Activated CD4-positive, alpha-beta T cell treated with anti-CD3 and anti-CD28 coated beads for 24 hours (primary cell): ENCODE measurements at regions not wholly inside any gene's neighbourhood (a gene's known extent, or its start where the extent isn't known, plus 50 kb on each side); places are given as distances from the start of the nearest gene placed in this dataset.
"Not testable (repeated sequence)": the region's sequence is repeated elsewhere in the genome, so short reads cannot be mapped to it uniquely, and the experiment has no call there.

ENCODE experiments used
- DNase-seq, 2 donors: peaks; one replicate each; pipeline ENCODE4 v3.0.0-alpha.2; 2020; ENCODE audit warnings: low read depth in 2 of 2

DNA sequence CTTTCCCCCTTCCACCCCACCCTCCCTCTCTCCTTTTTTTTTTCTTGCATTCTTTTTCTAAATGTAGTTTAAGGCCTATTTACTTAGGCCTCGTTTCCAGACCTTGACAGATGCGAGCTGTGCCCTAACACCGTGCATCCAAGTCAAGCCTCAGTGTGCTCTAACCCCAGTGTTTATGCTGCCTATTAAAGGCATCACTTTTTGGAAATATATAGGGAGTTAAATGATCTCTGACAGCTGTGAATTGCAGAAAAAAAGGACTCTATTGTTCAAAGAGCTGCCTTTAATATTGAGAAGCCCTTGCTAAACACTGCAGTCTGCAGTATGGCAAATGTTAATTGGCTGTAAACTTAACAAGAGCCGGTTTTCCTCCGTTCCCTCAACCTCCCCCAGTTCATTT is 270.4 kb upstream of the TUT7 start:
- no peak for DNase-seq

DNA sequence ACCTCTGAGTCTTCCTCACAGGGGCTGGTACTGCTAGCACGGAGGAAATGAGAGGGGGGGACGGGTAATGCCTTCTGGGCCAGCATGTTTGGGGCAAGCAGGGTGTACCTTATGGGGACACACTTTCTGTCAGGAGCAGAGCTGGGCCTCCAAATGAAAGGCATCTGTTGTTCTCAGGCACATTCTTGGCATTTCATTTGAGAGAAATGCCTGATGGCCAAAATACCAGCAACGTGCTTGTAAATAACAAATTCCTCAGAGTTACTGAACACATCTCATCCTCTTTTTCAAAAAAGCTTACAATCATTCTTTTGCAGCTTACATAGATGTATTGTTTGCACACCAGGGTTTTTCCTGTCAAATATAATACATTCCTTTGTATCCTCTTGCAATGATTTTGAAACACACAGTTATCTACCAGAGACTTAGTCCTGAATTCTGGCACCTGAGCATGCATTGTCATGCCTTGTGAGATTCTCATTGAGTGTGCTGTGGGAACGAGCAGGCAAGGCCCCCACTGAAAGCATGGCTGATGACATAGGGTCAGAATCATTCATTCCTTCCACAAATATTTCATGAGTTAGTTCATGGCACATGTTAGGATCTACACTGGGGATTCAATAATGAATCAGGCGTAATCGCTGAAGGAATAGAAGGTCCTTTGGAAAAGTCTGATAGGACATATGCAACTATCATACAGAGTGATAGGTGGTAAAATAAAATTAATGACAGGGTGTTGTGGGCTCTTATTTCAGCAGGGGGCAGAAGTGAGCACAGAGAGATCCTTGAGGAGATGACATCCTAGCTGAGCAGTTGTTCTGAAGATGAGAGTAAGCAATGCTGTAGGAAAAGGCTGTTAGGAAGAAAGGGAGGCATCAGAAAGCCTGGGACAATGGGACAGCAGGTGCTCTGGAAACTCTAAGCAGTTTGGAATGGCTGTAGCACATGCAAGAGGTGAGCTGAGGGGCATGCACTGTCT is 260.9 kb upstream of the TUT7 start:
- DNase-seq = no peak

GRCh38 chr9:86613943-86614342 is 259.7 kb upstream of the TUT7 start:
- no peak for DNase-seq

DNA sequence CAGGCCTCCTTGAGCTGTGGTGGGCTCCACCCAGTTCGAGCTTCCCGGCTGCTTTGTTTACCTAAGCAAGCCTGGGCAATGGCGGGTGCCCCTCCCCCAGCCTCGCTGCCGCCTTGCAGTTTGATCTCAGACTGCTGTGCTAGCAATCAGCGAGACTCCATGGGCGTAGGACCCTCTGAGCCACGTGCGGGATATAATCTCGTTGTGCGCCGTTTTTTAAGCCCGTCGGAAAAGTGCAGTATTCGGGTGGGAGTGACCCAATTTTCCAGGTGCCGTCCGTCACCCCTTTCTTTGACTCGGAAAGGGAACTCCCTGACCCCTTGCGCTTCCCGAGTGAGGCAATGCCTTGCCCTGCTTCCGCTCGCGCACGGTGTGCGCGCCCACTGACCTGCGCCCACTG is 257.3 kb upstream of the TUT7 start:
- DNase-seq = not testable (repeated sequence)

DNA sequence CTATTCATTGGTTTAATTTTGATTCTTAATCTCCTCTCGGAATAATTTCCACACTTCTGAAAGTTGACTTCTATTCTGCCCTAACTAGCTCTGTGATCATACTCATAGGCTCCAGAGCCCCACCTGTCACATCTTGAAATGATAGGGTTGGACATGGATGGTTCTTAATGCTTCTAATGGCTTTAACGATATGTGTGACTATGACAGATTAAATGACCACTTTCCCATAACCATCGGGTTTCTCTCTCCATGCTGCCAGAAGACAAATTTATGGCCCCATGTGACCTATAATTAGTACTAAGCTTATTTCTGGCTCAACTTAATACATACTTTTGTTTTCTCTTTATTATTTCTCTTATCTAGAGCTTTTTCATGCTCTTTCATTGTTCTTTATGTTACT is 251.1 kb upstream of the TUT7 start:
- DNase-seq = no peak

DNA sequence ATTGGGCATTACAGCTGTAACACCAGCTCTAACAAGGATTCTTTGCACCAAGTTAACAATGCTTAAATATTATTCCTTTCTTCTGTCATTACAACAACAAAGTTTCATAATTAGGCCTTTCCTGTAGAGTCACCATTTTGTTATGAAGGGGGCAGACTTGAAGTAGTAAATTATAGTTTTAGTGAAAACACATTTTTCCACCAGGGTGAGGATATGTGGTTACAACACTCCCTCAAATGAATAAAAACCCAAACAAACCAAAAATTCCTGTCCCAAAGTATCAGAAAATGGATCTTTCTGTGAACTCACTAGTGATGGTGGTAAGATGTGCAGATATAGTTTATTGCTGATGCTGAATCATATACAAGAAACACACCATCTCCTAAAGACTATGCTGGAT is 250.5 kb upstream of the TUT7 start:
- no peak for DNase-seq

- no peak for DNase-seq
Measured at GRCh38 chr9:86602715-86603114, 248.5 kb upstream of the TUT7 start.

DNA sequence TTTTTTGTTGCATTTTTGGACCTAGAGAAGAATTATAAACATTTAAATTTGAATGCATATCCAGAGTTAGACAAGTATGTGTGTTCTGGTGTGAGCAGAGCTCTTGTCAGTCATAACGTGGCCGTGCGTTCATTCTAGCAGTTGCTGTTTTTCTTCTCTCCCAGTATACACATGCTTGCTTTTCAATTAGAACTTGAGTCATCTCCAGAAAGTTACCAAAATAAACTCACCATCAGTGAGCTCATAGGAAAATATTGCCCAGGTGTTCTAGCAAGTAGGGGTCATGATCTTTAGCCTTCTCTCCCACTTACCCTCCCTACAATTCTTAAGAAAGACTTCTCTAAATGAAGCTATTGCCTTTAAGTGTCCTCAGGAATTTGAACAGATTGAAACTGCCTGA is 247.5 kb upstream of the TUT7 start:
- DNase-seq = no peak

GRCh38 chr9:86600977-86601376 is 246.8 kb upstream of the TUT7 start:
- DNase-seq = no peak

DNA sequence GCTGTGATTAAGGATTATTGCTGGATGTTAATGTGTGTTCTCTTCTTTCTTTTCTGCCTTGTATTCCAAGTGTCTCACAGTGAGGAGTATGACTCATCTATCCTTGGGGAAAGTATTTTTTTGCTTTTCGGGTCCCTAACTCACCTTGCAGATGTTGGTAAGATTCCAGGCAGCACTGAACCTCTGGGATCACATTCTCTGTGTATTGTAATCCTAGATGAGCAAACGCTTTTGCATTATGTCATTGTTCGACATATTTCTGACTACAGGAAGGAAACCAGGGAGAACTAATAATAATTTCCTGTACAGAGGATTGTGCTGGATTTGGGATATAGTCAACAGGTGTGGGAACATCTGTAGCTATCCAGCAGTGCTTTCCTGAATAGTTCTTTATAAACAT is 246.1 kb upstream of the TUT7 start:
- no peak for DNase-seq

DNA sequence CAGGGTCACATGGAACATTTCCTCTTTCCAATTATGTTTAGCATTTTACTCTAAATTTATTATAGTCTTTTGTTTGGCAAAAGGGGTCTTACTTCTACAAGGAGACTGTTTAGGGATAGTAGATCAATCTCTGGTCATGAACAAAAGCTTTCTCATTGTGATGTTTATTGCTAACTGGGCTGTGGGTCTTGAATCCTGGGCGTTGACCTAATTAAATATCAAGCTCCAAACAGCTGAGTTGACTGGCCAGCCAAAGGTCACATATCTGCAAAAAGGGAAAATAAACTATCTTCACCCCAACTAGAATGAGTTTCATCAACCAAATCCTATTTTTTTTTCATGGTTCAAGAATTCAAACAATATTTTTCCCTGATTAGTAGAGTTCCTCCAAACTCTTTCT is 245.4 kb upstream of the TUT7 start:
- no peak for DNase-seq

DNA sequence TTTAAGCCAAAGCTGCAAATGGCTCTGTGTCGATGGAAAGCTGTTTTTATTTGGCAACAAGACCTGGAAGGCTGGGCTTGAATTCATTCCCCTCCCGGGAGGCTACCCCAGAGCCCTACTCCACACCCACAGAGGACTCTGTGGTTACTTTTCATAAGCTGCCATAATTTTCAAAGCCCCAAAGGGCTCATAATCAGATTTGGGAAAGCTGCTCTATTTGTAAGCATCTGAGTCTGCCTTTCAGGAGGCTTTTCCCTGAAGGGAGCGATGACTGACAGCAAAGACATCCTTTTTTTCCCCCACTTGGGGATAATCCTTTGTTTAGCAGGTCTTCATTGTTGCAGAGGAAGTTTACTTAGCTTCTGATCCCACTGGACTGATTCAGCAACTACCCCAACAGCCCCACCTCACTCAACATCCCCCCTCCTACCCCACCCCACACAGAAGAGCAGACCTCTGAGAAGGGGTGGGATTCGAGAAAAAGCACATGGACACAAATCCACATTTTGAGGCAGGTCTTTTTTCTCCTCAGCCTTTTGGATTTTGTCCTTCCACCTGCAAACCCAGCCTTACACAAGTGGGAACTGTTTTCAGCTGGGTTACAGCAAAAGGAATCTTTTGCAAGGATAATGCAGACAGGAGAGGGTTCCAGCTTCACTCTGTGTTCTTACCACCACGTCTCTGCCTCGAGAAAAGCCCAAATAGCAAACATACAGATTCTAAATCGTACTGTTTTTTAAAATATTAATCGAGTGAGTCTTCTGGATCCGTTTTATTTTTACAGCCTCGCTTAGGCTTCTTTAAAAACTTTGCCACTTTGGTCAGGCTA is 244.4 kb upstream of the TUT7 start:
- DNase-seq = no peak

- no peak for DNase-seq
Measured at GRCh38 chr9:86594724-86595123, 240.5 kb upstream of the TUT7 start.

GRCh38 chr9:86591472-86591871 is 237.3 kb upstream of the TUT7 start:
- no peak for DNase-seq

GRCh38 chr9:86589730-86590129 is 235.5 kb upstream of the TUT7 start:
- no peak for DNase-seq

DNA sequence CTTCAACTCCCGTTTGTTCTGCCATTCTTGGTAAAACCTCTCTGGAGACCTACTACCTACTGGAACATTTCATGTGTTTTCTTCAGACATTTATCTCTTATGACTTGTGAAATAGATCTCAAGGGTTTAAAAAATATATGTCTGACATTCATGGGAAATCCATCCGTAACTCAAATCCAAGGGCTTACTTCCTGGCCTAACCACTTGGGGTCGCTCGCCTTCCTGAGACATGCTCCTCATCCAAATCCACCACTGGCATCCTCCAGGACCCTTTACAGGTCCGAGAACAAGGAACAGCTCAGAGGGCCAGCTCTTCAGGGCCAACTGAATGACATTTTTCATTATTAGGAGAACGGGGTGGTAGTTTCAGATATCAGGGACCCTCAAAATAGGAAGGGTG is 235.1 kb upstream of the TUT7 start:
- DNase-seq = no peak

DNA sequence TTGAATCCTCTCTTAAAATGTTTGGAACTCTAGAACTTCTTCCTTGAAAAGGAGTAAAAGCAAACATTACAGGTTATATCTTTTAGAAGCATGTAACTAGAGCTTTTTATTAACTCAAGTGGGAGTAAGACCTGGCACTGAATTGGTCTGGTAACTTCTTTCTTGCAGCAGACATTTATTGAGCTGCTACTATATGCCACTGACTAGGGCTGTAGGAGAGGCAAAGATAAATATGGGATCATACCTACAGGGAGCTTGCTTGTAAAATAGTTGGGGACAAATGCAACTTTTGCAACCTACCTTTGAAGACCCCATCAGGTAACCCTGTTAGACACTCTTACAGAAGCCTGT is 231.9 kb upstream of the TUT7 start:
- DNase-seq = no peak

- DNase-seq = no peak
Measured at GRCh38 chr9:86585422-86586143, 231.4 kb upstream of the TUT7 start.

- DNase-seq = no peak
Measured at GRCh38 chr9:86580688-86581087, 226.5 kb upstream of the TUT7 start.

DNA sequence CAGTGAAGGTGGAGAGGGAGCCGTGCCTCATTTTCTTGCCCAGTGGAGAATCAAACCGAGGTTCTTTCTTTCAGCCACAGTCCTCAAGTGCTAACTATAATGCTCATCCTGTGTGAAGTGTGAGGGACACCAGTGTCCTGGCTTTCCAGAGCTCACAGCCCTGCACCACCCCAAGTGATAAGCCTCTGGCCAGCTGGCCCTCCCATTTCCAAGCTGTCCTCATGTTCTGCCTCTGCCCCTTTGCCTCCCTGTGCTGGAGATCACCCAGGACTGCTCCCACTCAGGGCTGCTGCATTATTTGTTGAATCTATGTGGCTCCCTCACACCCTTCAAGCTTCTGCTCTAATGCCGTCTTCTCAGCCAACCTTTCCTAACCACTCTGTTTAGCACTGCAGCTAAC is 224.5 kb upstream of the TUT7 start:
- DNase-seq = no peak

DNA sequence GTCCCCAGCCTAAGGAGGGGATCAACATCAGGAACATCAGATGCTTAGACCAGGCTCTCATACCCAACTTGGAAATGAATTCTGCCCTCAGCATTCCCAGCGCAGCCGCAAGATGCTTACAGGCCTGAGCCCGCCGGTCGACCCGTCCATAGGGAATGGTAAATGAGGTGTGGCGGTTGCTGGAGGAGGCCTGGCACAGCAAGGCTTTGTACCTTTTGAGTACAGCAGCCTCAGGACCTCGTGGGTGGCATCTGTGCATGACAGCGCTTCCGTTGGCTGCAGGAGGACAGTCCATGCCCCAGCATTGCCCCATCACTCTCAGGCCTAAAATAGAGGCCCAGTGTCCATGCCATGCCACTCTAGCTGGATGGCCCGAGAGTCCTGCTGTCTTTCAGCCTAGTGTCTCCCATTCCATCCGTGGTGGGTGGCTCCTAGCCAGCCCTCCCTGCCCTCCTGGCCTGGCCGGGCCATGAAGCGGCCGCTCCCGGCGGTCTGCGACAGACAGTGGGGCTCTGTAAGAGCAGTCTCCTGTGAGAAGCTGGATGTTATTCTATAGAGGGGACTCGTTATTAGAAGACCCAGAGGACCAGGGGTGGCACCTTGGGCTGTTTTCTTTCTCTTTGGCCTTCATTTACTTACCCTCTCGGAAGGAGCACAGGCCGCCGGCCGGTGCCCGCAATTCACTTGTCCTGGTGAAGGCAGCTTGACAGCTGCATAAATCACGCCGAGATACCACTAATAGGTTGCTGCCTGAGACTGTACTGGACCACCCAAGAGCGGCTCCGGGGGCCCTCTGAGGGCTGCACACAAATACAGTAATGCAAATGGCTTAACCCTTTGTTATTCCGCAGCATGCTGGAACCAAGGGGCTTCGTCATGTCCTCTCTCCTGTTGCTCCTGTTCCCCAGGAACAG is 223.5 kb upstream of the TUT7 start:
- DNase-seq = no peak
